ENCODE measurements at regions not wholly inside any gene's neighbourhood (a gene's known extent, or its start where the extent isn't known, plus 50 kb on each side); places are given as distances from the start of the nearest gene placed in this dataset.

- Mint-ChIP-seq H3K36me3 (no peaks in the 10 kb centered on the region), H3K9me3 (peaks cover 4% of the 10 kb centered on the region), H3K4me3 (no peak overlapping the region), H3K27me3 (peaks cover 13% of the 10 kb centered on the region), H3K27ac (no peak overlapping the region), H3K4me1 (no peaks in the 10 kb centered on the region)
- ATAC-seq = no peak
Observed at GRCh38 chr11:19589567-19590260, 122.9 kb upstream of the NAV2 start.

- Mint-ChIP-seq H3K9me3 (peaks cover 10% of the 10 kb centered on the region), H3K36me3 (no peaks in the 10 kb centered on the region), H3K4me1 (no peaks in the 10 kb centered on the region), H3K4me3 (no peak overlapping the region), H3K27me3 (peaks cover 22% of the 10 kb centered on the region), H3K27ac (no peak overlapping the region)
- no peak for ATAC-seq
Observed at GRCh38 chr11:19587979-19588378, 124.7 kb upstream of the NAV2 start.

GRCh38 chr11:19580646-19581045 is 132.0 kb upstream of the NAV2 start:
- Mint-ChIP-seq H3K36me3 (no peaks in the 10 kb centered on the region), H3K4me3 (no peak overlapping the region), H3K9me3 (peaks cover 6% of the 10 kb centered on the region), H3K4me1 (no peaks in the 10 kb centered on the region), H3K27me3 (peaks cover 13% of the 10 kb centered on the region), H3K27ac (no peak overlapping the region)
- ATAC-seq = no peak

- H3K27me3 Mint-ChIP-seq = peaks cover 11% of the 10 kb centered on the region
- H3K27ac Mint-ChIP-seq = no peak overlapping the region
- H3K4me1 Mint-ChIP-seq = no peaks in the 10 kb centered on the region
- H3K36me3 Mint-ChIP-seq = no peaks in the 10 kb centered on the region
- peaks cover 6% of the 10 kb centered on the region for H3K9me3 Mint-ChIP-seq
- H3K4me3 Mint-ChIP-seq = no peak overlapping the region
- no peak for ATAC-seq
Observed at GRCh38 chr11:19579957-19580356, 132.7 kb upstream of the NAV2 start.

- no peak for ATAC-seq
- Mint-ChIP-seq H3K36me3 (no peaks in the 10 kb centered on the region), H3K4me3 (no peak overlapping the region), H3K27me3 (peaks cover under 1% of the 10 kb centered on the region), H3K27ac (no peak overlapping the region), H3K4me1 (no peaks in the 10 kb centered on the region), H3K9me3 (no peaks in the 10 kb centered on the region)
Observed at GRCh38 chr11:19578871-19579270, 133.8 kb upstream of the NAV2 start.

GRCh38 chr11:19577976-19578619 is 134.5 kb upstream of the NAV2 start:
- Mint-ChIP-seq H3K4me3 (no peak overlapping the region), H3K27ac (no peak overlapping the region), H3K4me1 (no peaks in the 10 kb centered on the region), H3K9me3 (no peaks in the 10 kb centered on the region), H3K36me3 (no peaks in the 10 kb centered on the region), H3K27me3 (no peaks in the 10 kb centered on the region)
- peak; percentile 4 for ATAC-seq

- no peak for ATAC-seq
- H3K4me3 Mint-ChIP-seq = no peak overlapping the region
- no peaks in the 10 kb centered on the region for H3K36me3 Mint-ChIP-seq
- H3K4me1 Mint-ChIP-seq = no peaks in the 10 kb centered on the region
- H3K27ac Mint-ChIP-seq = no peak overlapping the region
- no peaks in the 10 kb centered on the region for H3K9me3 Mint-ChIP-seq
- no peaks in the 10 kb centered on the region for H3K27me3 Mint-ChIP-seq
Observed at GRCh38 chr11:19577391-19577975, 135.2 kb upstream of the NAV2 start.

GRCh38 chr11:19576903-19577302 is 135.7 kb upstream of the NAV2 start:
- Mint-ChIP-seq H3K27ac (no peak overlapping the region), H3K36me3 (no peaks in the 10 kb centered on the region), H3K4me1 (no peaks in the 10 kb centered on the region), H3K4me3 (no peak overlapping the region), H3K27me3 (no peaks in the 10 kb centered on the region), H3K9me3 (no peaks in the 10 kb centered on the region)
- ATAC-seq = no peak

- H3K27ac Mint-ChIP-seq = no peak overlapping the region
Observed at GRCh38 chr11:19576054-19576453, 136.6 kb upstream of the NAV2 start.

GRCh38 chr11:19574916-19575315 is 137.7 kb upstream of the NAV2 start:
- Mint-ChIP-seq H3K27ac (no peak overlapping the region), H3K27me3 (no peaks in the 10 kb centered on the region), H3K4me1 (no peaks in the 10 kb centered on the region), H3K9me3 (no peaks in the 10 kb centered on the region), H3K4me3 (no peak overlapping the region), H3K36me3 (no peaks in the 10 kb centered on the region)
- ATAC-seq = no peak

More at GRCh38 chr11:19576054-19576453, 136.6 kb upstream of the NAV2 start:
- Mint-ChIP-seq H3K27me3 (no peaks in the 10 kb centered on the region), H3K4me3 (no peak overlapping the region), H3K9me3 (no peaks in the 10 kb centered on the region), H3K4me1 (no peaks in the 10 kb centered on the region), H3K36me3 (no peaks in the 10 kb centered on the region)
- no peak for ATAC-seq

- ATAC-seq = no peak
- no peaks in the 10 kb centered on the region for H3K4me1 Mint-ChIP-seq
Observed at GRCh38 chr11:19573666-19574065, 139.0 kb upstream of the NAV2 start.

GRCh38 chr11:19571906-19572305 is 140.7 kb upstream of the NAV2 start:
- H3K36me3 Mint-ChIP-seq = no peaks in the 10 kb centered on the region
- H3K27ac Mint-ChIP-seq = no peak overlapping the region
- peaks cover 12% of the 10 kb centered on the region for H3K27me3 Mint-ChIP-seq

More at GRCh38 chr11:19573666-19574065, 139.0 kb upstream of the NAV2 start:
- Mint-ChIP-seq H3K36me3 (no peaks in the 10 kb centered on the region), H3K4me3 (no peak overlapping the region), H3K9me3 (no peaks in the 10 kb centered on the region), H3K27ac (no peak overlapping the region), H3K27me3 (no peaks in the 10 kb centered on the region)

GRCh38 chr11:19570889-19571288 is 141.7 kb upstream of the NAV2 start:
- H3K4me1 Mint-ChIP-seq = no peaks in the 10 kb centered on the region
- H3K27ac Mint-ChIP-seq = no peak overlapping the region
- H3K9me3 Mint-ChIP-seq = no peaks in the 10 kb centered on the region
- no peaks in the 10 kb centered on the region for H3K36me3 Mint-ChIP-seq
- H3K27me3 Mint-ChIP-seq = peaks cover 12% of the 10 kb centered on the region
- no peak overlapping the region for H3K4me3 Mint-ChIP-seq
- ATAC-seq = no peak

More at GRCh38 chr11:19571906-19572305, 140.7 kb upstream of the NAV2 start:
- no peak overlapping the region for H3K4me3 Mint-ChIP-seq
- H3K9me3 Mint-ChIP-seq = no peaks in the 10 kb centered on the region
- no peaks in the 10 kb centered on the region for H3K4me1 Mint-ChIP-seq
- ATAC-seq = no peak

- no peaks in the 10 kb centered on the region for H3K4me1 Mint-ChIP-seq
- no peak overlapping the region for H3K4me3 Mint-ChIP-seq
- H3K27ac Mint-ChIP-seq = no peak overlapping the region
- H3K27me3 Mint-ChIP-seq = peaks cover 18% of the 10 kb centered on the region
- H3K36me3 Mint-ChIP-seq = no peaks in the 10 kb centered on the region
- ATAC-seq = no peak
- H3K9me3 Mint-ChIP-seq = no peaks in the 10 kb centered on the region
Observed at GRCh38 chr11:19567996-19568395, 144.6 kb upstream of the NAV2 start.

- peaks cover 28% of the 10 kb centered on the region for H3K27me3 Mint-ChIP-seq
- H3K36me3 Mint-ChIP-seq = no peaks in the 10 kb centered on the region
- no peak overlapping the region for H3K27ac Mint-ChIP-seq
- H3K4me3 Mint-ChIP-seq = no peak overlapping the region
- H3K9me3 Mint-ChIP-seq = no peaks in the 10 kb centered on the region
- H3K4me1 Mint-ChIP-seq = no peaks in the 10 kb centered on the region
- ATAC-seq = no peak
Observed at GRCh38 chr11:19566583-19567379, 145.9 kb upstream of the NAV2 start.
